ENCODE measurements at regions not wholly inside any gene's neighbourhood (a gene's known extent, or its start where the extent isn't known, plus 50 kb on each side); places are given as distances from the start of the nearest gene placed in this dataset.

GRCh38 chr1:232452736-232453440 is 177.0 kb downstream of the SIPA1L2 start:
- TF ChIP-seq CTCF (IDR thresholded peaks at IDR 0.05; ENCODE audit: insufficient read depth, missing control alignments): no peak
- DNase-seq (ENCODE audit: insufficient read length, low spot score): no peak
- peak; percentile 80 for FAIRE-seq

- TF ChIP-seq CTCF (IDR thresholded peaks at IDR 0.05; ENCODE audit: insufficient read depth, missing control alignments): no peak
- no peak for FAIRE-seq
- DNase-seq (ENCODE audit: insufficient read length, low spot score): no peak
Observed at GRCh38 chr1:232452117-232452516, 177.8 kb downstream of the SIPA1L2 start.

- FAIRE-seq (peak; percentile 69), DNase-seq (ENCODE audit: insufficient read length, low spot score) (no peak)
- TF ChIP-seq CTCF (IDR thresholded peaks at IDR 0.05; ENCODE audit: insufficient read depth, missing control alignments): no peak
Observed at GRCh38 chr1:232451506-232451905, 178.4 kb downstream of the SIPA1L2 start.

- DNase-seq (ENCODE audit: insufficient read length, low spot score) (no peak), FAIRE-seq (no peak)
- TF ChIP-seq CTCF (IDR thresholded peaks at IDR 0.05; ENCODE audit: insufficient read depth, missing control alignments): no peak
Observed at GRCh38 chr1:232450615-232451014, 179.3 kb downstream of the SIPA1L2 start.

GRCh38 chr1:232447125-232447524 is 182.8 kb downstream of the SIPA1L2 start:
- TF ChIP-seq CTCF (IDR thresholded peaks at IDR 0.05; ENCODE audit: insufficient read depth, missing control alignments): no peak
- no peak for FAIRE-seq
- DNase-seq (ENCODE audit: insufficient read length, low spot score): no peak

GRCh38 chr1:232445361-232446106 is 184.4 kb downstream of the SIPA1L2 start:
- DNase-seq (ENCODE audit: insufficient read length, low spot score): no peak
- TF ChIP-seq CTCF (IDR thresholded peaks at IDR 0.05; ENCODE audit: insufficient read depth, missing control alignments): no peak
- no peak for FAIRE-seq

- no peak for FAIRE-seq
- no peak for TF ChIP-seq CTCF (IDR thresholded peaks at IDR 0.05; ENCODE audit: insufficient read depth, missing control alignments)
- DNase-seq (ENCODE audit: insufficient read length, low spot score): no peak
Observed at GRCh38 chr1:232443372-232443771, 186.6 kb downstream of the SIPA1L2 start.

Data from D721Med (cell line).